MM.1S (cell line): ENCODE measurements at regions not wholly inside any gene's neighbourhood (a gene's known extent, or its start where the extent isn't known, plus 50 kb on each side); places are given as distances from the start of the nearest gene placed in this dataset.

Experiments used
- DNase-seq: peaks from one replicate; pipeline ENCODE4 v3.0.0-alpha.2; 2015
- H2AFZ ChIP-seq: fragments of 300-600 bp; sonication (generic); 2 replicates; pipeline ENCODE4 v1.6.0; 2016; ENCODE audit warnings: antibody characterized with exemption, low read length
- H3F3A ChIP-seq: fragments of 300-600 bp; sonication (generic); 2 replicates; pipeline ENCODE4 v1.6.1; 2016; ENCODE audit warnings: mild to moderate bottlenecking, antibody characterized with exemption, low read length, moderate library complexity, mixed read lengths; ENCODE audit not compliant: insufficient read depth
- H3K27ac ChIP-seq: fragments of 300-600 bp; sonication (generic); 2 replicates; pipeline ENCODE4 v1.5.1; 2016; ENCODE audit warnings: mild to moderate bottlenecking, low read length
- H3K27me3 ChIP-seq: fragments of 300-600 bp; sonication (generic); replicated peaks from 2 replicates; pipeline ENCODE4 v1.6.0; 2016; ENCODE audit warnings: low read length; ENCODE audit not compliant: insufficient read depth
- H3K36me3 ChIP-seq: fragments of 300-600 bp; sonication (generic); replicated peaks from 2 replicates; pipeline ENCODE4 v1.6.1; 2016; ENCODE audit warnings: mild to moderate bottlenecking, low read length, mixed read lengths; ENCODE audit not compliant: insufficient read depth
- H3K4me1 ChIP-seq: fragments of 300-600 bp; sonication (generic); 2 replicates; pipeline ENCODE4 v1.6.1; 2016; ENCODE audit warnings: low read length, mixed read lengths
- H3K4me2 ChIP-seq: fragments of 300-600 bp; sonication (generic); 2 replicates; pipeline ENCODE4 v1.6.0; 2016; ENCODE audit warnings: low read depth, low read length
- H3K4me3 ChIP-seq: fragments of 300-600 bp; sonication (generic); 2 replicates; pipeline ENCODE4 v1.5.1; 2016; ENCODE audit warnings: low read length, mixed read lengths
- H3K79me2 ChIP-seq: fragments of 300-600 bp; sonication (generic); 2 replicates; pipeline ENCODE4 v1.6.1; 2016; ENCODE audit warnings: mixed run types, low read length, mixed read lengths
- H3K9ac ChIP-seq: fragments of 300-600 bp; sonication (generic); 2 replicates; pipeline ENCODE4 v1.6.1; 2016; ENCODE audit warnings: low read length, mixed read lengths
- H3K9me2 ChIP-seq: fragments of 300-600 bp; sonication (generic); replicated peaks from 2 replicates; pipeline ENCODE4 v1.6.1; 2016; ENCODE audit warnings: mild to moderate bottlenecking, low read length, mixed read lengths; ENCODE audit not compliant: insufficient read depth
- H3K9me3 ChIP-seq: fragments of 300-600 bp; sonication (generic); replicated peaks from 2 replicates; pipeline ENCODE4 v1.6.1; 2016; ENCODE audit warnings: mild to moderate bottlenecking, low read length, mixed read lengths; ENCODE audit not compliant: insufficient read depth
- H4K20me1 ChIP-seq: fragments of 300-600 bp; sonication (generic); 2 replicates; pipeline ENCODE4 v1.6.1; 2016; ENCODE audit warnings: mild to moderate bottlenecking, low read length, moderate library complexity, mixed read lengths; ENCODE audit not compliant: insufficient read depth
- EZH2 ChIP-seq: fragments of 300-600 bp; sonication (generic); optimal IDR thresholded peaks from 2 replicates; pipeline ENCODE3; 2017; ENCODE audit warnings: low read depth, mild to moderate bottlenecking, antibody characterized with exemption, low read length, mixed read lengths
- EZH2phosphoT487 ChIP-seq: fragments of 300-600 bp; sonication (generic); IDR thresholded peaks from 2 replicates; pipeline ENCODE4 v1.6.1; 2018; ENCODE audit warnings: antibody characterized with exemption, low read length
- TF ChIP-seq, protein P1 (sequence below): fragments of 300-600 bp; sonication (generic); IDR thresholded peaks from 2 replicates; pipeline ENCODE4 v1.5.1; 2016; ENCODE audit warnings: antibody characterized with exemption, low read length, mixed read lengths

GRCh38 chr9:14383773-14384172 is 69.8 kb upstream of the NFIB start:
- Histone ChIP-seq H3K4me2 (no peak overlapping the region), H3K79me2 (no peaks in the 10 kb centered on the region), H3K9ac (no peak overlapping the region), H3K36me3 (no peaks in the 10 kb centered on the region), H3K4me3 (no peak overlapping the region), H3K27me3 (no peaks in the 10 kb centered on the region), H3K27ac (no peak overlapping the region), H3K9me2 (no peaks in the 10 kb centered on the region), H3K9me3 (no peaks in the 10 kb centered on the region), H3K4me1 (no peaks in the 10 kb centered on the region), H3F3A (no peaks in the 10 kb centered on the region), H2AFZ (no peak overlapping the region), H4K20me1 (no peaks in the 10 kb centered on the region)
- no peak for DNase-seq
- TF ChIP-seq EZH2 (no peak), EZH2phosphoT487 (no peak)
- TF ChIP-seq, protein P1, sequence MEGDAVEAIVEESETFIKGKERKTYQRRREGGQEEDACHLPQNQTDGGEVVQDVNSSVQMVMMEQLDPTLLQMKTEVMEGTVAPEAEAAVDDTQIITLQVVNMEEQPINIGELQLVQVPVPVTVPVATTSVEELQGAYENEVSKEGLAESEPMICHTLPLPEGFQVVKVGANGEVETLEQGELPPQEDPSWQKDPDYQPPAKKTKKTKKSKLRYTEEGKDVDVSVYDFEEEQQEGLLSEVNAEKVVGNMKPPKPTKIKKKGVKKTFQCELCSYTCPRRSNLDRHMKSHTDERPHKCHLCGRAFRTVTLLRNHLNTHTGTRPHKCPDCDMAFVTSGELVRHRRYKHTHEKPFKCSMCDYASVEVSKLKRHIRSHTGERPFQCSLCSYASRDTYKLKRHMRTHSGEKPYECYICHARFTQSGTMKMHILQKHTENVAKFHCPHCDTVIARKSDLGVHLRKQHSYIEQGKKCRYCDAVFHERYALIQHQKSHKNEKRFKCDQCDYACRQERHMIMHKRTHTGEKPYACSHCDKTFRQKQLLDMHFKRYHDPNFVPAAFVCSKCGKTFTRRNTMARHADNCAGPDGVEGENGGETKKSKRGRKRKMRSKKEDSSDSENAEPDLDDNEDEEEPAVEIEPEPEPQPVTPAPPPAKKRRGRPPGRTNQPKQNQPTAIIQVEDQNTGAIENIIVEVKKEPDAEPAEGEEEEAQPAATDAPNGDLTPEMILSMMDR, result no peak

DNA sequence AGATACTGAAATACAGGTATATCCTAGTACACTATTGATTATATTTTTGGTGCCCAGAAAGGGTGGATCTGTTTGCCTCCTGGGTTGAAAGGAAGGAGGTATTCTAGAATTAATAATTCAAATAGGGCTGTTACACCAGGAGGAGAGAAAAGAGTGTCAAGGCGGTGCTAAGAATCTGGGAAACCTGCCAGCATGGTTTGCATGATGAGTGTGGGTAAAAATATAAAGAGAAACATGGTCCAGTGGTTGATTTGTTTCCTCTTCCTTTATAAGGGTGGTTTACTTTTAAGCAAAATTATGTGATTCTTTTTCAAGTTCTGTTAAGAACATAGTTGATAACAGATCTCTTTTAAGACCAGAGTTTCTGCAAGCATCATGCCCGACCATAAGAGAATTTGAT is 69.4 kb upstream of the NFIB start:
- no peak for DNase-seq
- Histone ChIP-seq H3K36me3 (no peaks in the 10 kb centered on the region), H3K4me1 (no peaks in the 10 kb centered on the region), H3K79me2 (no peaks in the 10 kb centered on the region), H3K9ac (no peak overlapping the region), H3K4me2 (no peak overlapping the region), H4K20me1 (no peaks in the 10 kb centered on the region), H3K9me3 (no peaks in the 10 kb centered on the region), H3K9me2 (no peaks in the 10 kb centered on the region), H3K27me3 (no peaks in the 10 kb centered on the region), H2AFZ (no peak overlapping the region), H3F3A (no peaks in the 10 kb centered on the region), H3K27ac (no peak overlapping the region), H3K4me3 (no peak overlapping the region)
- TF ChIP-seq, protein P1, result no peak
- TF ChIP-seq EZH2phosphoT487 (no peak), EZH2 (no peak)

DNA sequence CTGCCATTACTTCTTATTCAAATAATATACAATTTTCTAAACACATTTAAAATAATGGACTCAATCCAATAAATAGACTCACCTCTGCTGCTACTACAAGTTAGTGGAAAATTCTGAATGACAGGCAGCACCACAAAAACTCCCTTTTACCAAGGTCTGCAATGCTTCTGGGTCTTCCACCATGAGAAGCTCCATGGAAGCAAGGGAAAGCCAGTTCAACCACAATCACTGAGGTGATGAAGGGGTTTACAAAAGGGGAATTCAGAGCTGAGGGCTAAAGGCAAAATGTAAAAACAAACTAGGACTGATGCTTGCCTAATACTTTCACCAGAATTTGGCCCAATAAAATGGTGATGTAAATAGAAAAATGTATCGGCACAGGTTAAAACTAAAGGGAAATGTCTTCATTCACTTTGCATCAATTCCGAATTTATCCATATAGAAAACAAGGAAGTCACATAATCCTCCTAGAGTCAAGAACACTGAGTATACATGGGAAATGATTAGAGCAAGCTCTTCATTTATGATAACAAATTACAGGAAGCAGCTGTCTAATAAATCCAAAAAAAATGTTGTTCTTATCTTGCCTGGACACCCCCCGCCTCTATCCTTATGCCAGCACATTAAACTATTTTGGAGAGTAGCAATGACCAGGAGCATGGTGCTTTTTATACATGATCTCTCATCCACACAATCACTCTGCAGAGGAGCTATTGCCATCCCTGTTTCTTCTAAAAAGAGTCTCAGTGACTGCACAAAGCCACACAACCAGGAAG is 66.3 kb upstream of the NFIB start:
- Histone ChIP-seq H3K79me2 (no peaks in the 10 kb centered on the region), H3K27ac (no peak overlapping the region), H3K9ac (no peak overlapping the region), H3K9me2 (no peaks in the 10 kb centered on the region), H3K4me1 (no peaks in the 10 kb centered on the region), H3F3A (no peaks in the 10 kb centered on the region), H3K9me3 (no peaks in the 10 kb centered on the region), H3K36me3 (no peaks in the 10 kb centered on the region), H4K20me1 (no peaks in the 10 kb centered on the region), H3K4me3 (no peak overlapping the region), H2AFZ (no peak overlapping the region), H3K4me2 (no peak overlapping the region), H3K27me3 (no peaks in the 10 kb centered on the region)
- no peak for DNase-seq
- TF ChIP-seq, protein P1, result no peak
- TF ChIP-seq EZH2phosphoT487, result no peak
- no peak for TF ChIP-seq EZH2
